ENCODE measurements at regions not wholly inside any gene's neighbourhood (a gene's known extent, or its start where the extent isn't known, plus 50 kb on each side); places are given as distances from the start of the nearest gene placed in this dataset.
"Not testable (repeated sequence)": the region's sequence is repeated elsewhere in the genome, so short reads cannot be mapped to it uniquely, and the experiment has no call there.

DNA sequence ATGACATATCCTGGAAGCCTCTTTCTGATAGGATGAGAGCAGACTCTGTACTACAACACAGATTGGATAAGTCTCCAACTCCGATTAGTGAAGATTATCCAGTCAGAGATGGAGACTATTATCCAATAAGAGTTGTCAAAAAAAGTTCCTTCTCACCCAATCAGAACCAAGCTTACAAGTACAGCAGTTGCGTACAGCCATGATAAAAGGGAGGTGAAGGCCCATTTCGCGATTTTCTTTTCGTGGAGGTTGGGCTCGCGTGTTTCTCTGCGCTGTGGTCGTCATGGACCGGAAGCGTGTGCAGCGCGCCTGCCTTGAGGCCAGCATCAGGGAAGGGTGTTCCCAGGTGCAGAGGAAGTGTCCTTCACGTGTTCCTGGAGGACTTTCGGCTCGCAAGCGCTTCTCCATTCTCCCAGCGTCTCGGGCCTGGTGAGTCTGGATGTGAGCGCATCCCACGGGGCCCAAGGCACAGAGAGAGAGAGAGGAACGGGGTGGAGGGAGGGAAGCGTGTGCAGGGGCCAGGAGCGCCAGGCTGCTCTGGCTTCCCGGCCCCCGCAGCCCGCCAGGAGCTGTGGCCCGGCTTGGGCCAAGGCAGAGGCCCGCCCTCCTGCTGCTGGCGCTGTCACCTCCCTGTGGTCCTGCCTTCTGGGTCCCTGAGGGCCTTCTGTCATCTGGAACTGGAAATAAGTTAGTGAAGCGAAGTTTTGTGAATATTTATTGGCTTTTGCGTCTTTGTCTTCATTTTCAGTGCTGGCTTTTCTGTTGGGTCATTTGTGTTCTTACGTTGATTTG, 53.9 kb downstream of the CDRT15L2 start:
- not testable (repeated sequence) for DNase-seq

DNA sequence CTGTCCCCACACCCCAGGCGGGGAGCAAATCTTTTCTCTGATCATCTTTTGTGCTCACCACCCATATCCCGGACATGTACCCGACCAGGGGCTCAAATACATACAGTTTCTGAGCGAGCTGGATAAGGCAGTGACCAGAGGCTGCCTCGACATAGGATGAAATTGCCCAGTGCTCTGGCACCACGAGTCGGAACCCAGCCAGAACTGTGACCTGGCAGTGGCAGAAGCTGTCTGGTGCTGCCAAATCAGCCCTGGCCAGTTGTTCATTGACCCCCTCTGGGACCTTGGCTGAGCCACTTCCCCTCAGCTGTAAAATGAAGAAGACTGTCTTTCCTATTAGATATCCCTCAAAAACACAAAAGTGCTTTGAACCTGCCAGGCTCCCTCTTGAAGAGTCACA, 60.6 kb downstream of the CDRT15L2 start:
- not testable (repeated sequence) for DNase-seq

GRCh38 chr17:20646661-20647272, 67.2 kb downstream of the CDRT15L2 start:
- DNase-seq: not testable (repeated sequence)

GRCh38 chr17:20649097-20649767, 69.7 kb downstream of the CDRT15L2 start:
- not testable (repeated sequence) for DNase-seq

GRCh38 chr17:20651022-20651421, 71.5 kb downstream of the CDRT15L2 start:
- not testable (repeated sequence) for DNase-seq

GRCh38 chr17:20651736-20652135, 72.2 kb downstream of the CDRT15L2 start:
- not testable (repeated sequence) for DNase-seq

- DNase-seq: not testable (repeated sequence)
Observed at GRCh38 chr17:20653391-20653790, 73.9 kb downstream of the CDRT15L2 start.

DNA sequence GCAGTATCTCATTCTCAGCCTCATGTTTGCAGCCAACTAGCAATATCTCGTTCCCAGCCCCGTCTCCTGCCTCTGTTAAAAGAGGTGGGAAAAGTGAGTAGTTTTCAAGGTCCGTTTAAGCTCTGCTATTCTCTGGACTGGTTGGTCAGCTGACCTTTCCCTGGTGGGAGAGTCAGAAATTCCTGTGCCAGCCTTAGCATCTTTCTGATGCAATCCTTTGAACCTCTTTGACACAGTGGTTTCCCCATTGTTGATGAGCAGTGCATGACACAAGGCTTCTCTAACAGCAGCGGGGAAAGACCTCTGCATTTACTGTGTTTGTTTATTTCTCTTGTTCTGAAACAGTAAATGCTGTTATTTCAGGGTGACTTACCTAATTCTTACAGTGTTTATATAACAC, 74.6 kb downstream of the CDRT15L2 start:
- DNase-seq: not testable (repeated sequence)

DNA sequence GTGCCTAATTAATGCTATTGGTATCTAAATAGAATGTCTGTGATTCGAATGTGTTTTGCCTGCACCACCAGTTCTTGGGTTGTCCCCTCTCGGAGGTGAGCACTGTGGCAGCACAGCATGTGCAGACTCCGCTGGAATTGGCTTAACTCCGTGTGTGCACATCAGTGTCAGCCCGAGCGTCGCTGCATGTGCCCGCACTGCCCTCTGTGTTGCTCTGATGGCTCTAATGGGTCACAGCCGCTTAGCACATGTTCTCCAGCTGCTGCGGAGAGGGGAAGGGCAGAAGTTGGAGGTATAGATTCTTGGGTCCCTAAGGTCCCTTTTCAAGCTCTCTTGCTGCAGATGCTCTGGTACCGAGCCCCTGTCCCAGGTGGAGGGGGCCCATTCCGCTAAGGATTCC, 75.1 kb downstream of the CDRT15L2 start:
- not testable (repeated sequence) for DNase-seq

GRCh38 chr17:20665103-20665955, 85.8 kb downstream of the CDRT15L2 start:
- not testable (repeated sequence) for DNase-seq

GRCh38 chr17:20666689-20667088, 87.2 kb downstream of the CDRT15L2 start:
- not testable (repeated sequence) for DNase-seq

GRCh38 chr17:20667712-20668111, 88.2 kb downstream of the CDRT15L2 start:
- DNase-seq: not testable (repeated sequence)

DNA sequence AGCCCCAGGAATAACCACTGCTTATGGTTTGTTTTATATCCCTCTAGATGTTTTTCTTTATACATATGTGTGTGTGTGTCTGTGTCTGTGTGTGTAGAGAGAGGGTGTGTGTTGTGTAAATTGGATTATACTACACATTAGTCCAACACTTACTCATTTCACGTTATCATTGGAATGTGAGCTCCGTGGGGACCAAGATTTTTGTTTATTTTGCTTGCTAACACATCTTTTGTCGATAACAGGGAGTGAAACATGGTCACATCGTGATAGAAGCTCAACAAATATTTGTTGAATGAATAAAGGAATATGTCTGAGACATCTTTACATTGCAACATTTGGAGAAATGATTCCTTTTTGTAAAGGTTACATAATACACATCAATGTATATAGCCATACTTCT, 88.8 kb downstream of the CDRT15L2 start:
- DNase-seq: not testable (repeated sequence)

GRCh38 chr17:20668868-20669267, 89.3 kb downstream of the CDRT15L2 start:
- DNase-seq: not testable (repeated sequence)

- DNase-seq: not testable (repeated sequence)
Observed at GRCh38 chr17:20670506-20670905, 91.0 kb downstream of the CDRT15L2 start.

DNA sequence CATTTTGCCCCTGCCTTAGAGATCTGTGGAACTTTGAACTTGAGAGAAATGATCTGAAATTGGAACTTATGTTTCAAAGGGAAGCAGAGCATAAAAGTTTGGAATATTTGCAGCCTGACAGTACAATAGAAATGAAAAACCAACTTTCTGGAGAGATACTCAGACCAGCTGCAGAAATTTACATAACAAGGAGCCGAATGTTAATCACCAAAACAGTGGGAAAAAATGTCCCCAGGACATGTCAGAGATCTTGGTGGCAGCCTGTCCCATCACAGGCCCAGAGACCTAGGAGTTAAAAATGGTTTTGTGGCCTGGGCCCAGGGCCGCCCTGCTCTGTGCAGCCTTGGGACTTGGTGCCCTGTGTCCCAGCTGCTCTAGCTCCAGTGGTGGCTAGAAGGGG, 94.8 kb downstream of the CDRT15L2 start:
- DNase-seq: not testable (repeated sequence)

DNA sequence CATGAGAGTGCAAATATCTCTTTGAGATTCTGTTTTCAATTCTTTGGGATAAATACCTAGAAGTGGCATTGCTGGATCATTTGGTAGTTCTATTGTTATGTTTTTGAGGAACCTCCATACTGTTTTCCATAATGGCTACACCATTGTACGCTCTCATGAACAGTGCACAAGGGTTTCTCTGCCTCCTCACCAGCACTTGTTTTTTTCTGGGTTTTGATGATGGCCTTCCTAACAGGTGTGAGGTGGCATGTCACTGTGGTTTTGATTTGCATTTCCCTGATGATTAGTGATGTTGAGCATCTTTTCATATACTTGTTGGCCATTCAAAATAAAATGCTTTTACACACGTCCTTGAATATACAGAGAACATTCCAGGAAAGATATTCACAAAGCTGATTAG, 96.2 kb downstream of the CDRT15L2 start:
- not testable (repeated sequence) for DNase-seq

DNA sequence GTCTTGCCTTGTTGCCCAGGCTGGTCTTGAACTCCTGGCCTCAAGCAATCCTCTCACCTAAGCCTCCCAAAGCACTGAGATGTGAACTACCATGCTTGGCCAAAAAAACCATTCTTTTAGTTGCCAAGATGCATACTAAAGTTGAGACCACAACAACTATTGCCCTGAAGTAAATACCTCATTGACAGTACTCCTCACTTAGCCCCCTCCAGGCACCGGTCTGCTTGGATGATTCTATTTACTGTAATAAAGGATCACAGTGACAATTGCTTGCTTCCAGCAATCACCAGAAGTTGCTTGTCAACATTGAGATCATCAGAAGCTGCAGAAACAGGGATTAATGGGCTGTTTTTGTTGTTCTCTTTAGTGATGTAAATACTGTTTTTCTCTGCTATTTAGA, 97.1 kb downstream of the CDRT15L2 start:
- DNase-seq: not testable (repeated sequence)

DNA sequence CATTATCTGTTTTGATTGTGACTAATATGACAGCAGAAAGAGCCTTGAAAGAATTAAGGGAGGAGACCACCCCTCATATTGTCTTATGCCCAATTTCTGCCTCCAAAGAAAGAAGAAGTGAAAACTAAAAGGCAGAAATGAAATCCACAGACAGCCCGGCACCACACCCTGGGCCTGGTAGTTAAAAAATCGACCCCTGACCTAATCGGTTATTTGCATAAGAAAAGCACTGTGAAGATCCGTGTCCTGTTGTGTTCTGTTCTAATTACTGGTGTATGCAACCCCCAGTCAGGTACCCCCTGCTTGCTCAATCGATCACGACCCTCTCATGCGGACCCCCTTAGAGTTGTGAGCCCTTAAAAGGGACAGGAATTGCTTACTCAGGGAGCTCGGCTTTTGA, 97.9 kb downstream of the CDRT15L2 start:
- not testable (repeated sequence) for DNase-seq

GRCh38 chr17:20678424-20678823, 98.9 kb downstream of the CDRT15L2 start:
- DNase-seq: not testable (repeated sequence)

GRCh38 chr17:20681746-20682722, 102.5 kb downstream of the CDRT15L2 start:
- DNase-seq: not testable (repeated sequence)
